ENCODE measurements at regions not wholly inside any gene's neighbourhood (a gene's known extent, or its start where the extent isn't known, plus 50 kb on each side); places are given as distances from the start of the nearest gene placed in this dataset.

- no peak for DNase-seq
Observed at GRCh38 chr3:102163039-102163817, 271.6 kb upstream of the ZPLD1 start.

DNA sequence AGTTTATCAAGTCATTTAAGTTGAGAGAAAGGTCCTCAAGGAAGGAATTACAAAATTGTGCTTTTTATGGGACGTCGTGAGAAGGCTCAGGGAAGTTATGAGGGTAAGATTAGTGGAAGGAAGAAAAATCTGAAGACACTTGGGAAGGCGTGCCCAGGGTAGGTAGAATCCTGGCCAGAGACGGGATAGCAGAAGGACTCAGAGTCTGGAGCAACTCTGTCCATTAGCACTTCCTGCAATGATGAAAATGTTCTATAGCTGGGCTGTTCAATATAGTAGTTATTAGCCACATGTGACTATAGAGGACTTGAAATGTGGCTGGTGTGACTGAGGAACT lies 271.0 kb upstream of the ZPLD1 start:
- no peak for DNase-seq

- no peak for DNase-seq
Observed at GRCh38 chr3:102165367-102165766, 269.4 kb upstream of the ZPLD1 start.

- no peak for DNase-seq
Observed at GRCh38 chr3:102169915-102170479, 264.8 kb upstream of the ZPLD1 start.

- no peak for DNase-seq
Observed at GRCh38 chr3:102170545-102170944, 264.3 kb upstream of the ZPLD1 start.

- DNase-seq = no peak
Observed at GRCh38 chr3:102174312-102174712, 260.5 kb upstream of the ZPLD1 start.

- no peak for DNase-seq
Observed at GRCh38 chr3:102174832-102175374, 259.9 kb upstream of the ZPLD1 start.

- no peak for DNase-seq
Observed at GRCh38 chr3:102176333-102177050, 258.3 kb upstream of the ZPLD1 start.

- no peak for DNase-seq
Observed at GRCh38 chr3:102177075-102177755, 257.6 kb upstream of the ZPLD1 start.

DNA sequence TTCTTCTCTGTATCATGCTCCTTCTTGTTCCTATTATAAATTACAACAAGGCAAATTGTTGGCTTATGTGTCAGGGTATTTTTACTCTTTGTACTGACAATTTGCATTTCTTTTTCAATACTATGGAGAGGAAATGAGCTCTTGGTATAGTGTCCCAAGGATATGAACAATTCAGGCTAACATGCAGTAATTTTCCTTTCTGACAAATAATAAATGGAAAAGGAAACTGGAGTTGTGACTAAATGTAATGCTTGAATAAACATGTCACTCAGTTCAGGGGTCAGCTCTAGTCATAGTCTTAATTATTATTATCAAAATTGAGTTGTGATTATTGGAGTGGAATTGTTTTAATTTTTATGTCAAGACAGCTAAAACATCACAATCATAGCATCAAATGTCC lies 256.0 kb upstream of the ZPLD1 start:
- no peak for DNase-seq

DNA sequence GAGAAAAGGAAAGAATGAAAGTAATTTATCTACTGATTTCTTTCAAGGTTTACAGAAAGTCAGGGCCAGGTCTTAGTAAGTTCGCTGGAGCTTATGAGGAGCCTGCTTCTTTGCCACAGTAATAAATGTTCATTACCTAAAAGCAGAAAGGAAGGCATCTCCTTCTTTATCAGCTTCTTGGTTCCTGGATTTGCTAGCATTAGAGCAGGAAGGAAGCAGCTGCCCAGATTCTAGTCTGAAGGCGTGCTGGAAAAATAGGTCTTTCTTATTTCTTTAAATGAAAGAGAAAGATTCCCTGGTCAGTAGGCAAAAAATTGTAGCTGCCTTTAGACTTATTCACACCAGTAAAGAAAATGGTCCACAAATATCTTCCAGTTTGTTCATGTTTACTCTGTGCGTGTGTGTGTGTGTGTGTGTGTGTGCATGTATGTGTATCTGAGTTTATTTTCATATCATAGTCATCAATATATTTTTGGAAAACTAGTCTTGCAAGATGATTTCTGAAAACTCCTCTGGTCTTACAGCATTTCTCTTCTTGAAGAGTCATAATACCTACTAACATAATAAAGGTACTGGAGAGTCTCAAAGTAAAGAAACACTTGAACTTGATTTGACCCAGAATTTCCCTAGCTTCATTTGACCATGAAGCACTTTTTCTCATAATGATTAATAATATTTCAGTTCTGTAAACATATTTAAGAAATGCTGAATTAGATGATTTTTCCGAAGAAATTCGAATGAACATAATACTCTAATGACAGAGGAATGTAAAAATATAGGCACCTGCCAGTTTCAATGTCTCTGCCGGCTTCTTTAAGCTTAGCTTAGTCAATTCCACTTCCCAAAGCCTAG lies 255.3 kb upstream of the ZPLD1 start:
- no peak for DNase-seq

- no peak for DNase-seq
Observed at GRCh38 chr3:102180280-102180931, 254.4 kb upstream of the ZPLD1 start.

- no peak for DNase-seq
Observed at GRCh38 chr3:102181175-102181920, 253.5 kb upstream of the ZPLD1 start.

GRCh38 chr3:102182162-102182561 lies 252.7 kb upstream of the ZPLD1 start:
- DNase-seq = no peak

DNA sequence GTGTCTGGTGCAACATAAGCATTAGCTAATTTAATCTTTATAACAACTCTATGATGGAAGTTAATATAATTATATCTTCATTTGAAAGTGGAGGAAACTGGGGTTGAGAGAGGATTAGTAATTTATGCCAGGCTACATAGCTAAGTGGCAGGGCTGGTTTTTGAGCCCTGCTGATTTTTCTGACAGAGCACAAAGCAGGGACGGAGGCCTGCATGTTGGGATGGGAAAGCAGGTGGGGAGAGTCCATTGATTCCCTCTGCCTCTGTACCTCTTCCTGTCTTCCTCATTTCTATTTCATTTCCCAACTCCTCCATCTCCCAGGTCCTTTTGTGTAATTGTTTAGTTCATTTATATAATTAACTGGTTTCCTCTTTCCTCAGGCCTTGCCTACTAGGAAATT lies 251.6 kb upstream of the ZPLD1 start:
- no peak for DNase-seq

GRCh38 chr3:102183623-102184022 lies 251.2 kb upstream of the ZPLD1 start:
- no peak for DNase-seq

GRCh38 chr3:102189541-102189940 lies 245.3 kb upstream of the ZPLD1 start:
- DNase-seq = no peak

GRCh38 chr3:102189956-102190723 lies 244.7 kb upstream of the ZPLD1 start:
- no peak for DNase-seq

DNA sequence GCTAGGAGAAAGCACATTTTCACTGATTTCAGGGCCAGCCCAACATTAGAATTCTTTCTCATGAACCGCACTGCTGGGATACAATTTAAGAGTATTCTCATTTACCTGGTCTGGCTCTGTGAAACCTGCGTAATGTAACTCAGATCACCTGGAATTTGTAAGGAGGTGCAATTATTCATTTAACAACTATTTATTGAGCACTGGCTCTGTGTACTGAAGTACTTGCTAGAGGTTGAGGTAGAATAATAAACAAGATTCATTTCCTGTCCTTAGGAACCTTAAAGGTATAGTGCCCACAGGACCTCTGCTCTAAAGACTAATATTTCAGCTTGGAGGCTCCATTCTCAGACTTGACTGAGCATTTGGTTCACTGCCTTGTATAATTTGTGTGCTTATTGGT lies 242.2 kb upstream of the ZPLD1 start:
- DNase-seq = no peak

GRCh38 chr3:102193255-102193654 lies 241.6 kb upstream of the ZPLD1 start:
- DNase-seq = no peak
